Ovary (tissue), 7 donors: ENCODE measurements at regions not wholly inside any gene's neighbourhood (a gene's known extent, or its start where the extent isn't known, plus 50 kb on each side); places are given as distances from the start of the nearest gene placed in this dataset.

ENCODE experiments used
- DNase-seq, 5 donors: peaks; one replicate each; pipeline ENCODE4 v3.0.0-alpha.2; 2019 to 2020
- H3K27ac ChIP-seq, 2 donors: fragments of 200-600 bp; one replicate each; pipeline versions ENCODE4 v1.5.1 to v1.8.0; 2019 to 2022
- H3K27me3 ChIP-seq: fragments of 200-600 bp; one replicate; pipeline ENCODE4 v1.8.0; 2022
- H3K36me3 ChIP-seq: fragments of 200-600 bp; sonication (generic); one replicate; pipeline ENCODE4 v1.5.1; 2019
- H3K4me1 ChIP-seq: one replicate; pipeline ENCODE4 v1.8.1; 2013; ENCODE audit warnings: mild to moderate bottlenecking, moderate library complexity; ENCODE audit not compliant: insufficient read depth
- H3K4me3 ChIP-seq: fragments of 200-600 bp; sonication (generic); one replicate; pipeline ENCODE4 v1.5.1; 2017
- H3K9me3 ChIP-seq, 2 donors: fragments of 200-600 bp in 1 of 2; sonication (generic) in 1 of 2; one replicate each; pipeline versions ENCODE4 v1.5.1 to v1.8.1; 2013 to 2019; ENCODE audit warnings: mild to moderate bottlenecking in 1 of 2, moderate library complexity in 1 of 2
- CTCF ChIP-seq, 3 donors: fragments of 450-650 bp in 2 of 3; fragments of 200-600 bp in 1 of 3; IDR thresholded peaks; one replicate each; pipeline versions ENCODE4 v1.5.1 to v1.8.0; 2016 to 2022; ENCODE audit warnings: antibody characterized with exemption in 3 of 3, mild to moderate bottlenecking in 1 of 3
- EP300 ChIP-seq: sonication (generic); formaldehyde crosslinking; IDR thresholded peaks from one replicate; pipeline ENCODE4 v1.6.1; 2017; ENCODE audit warnings: antibody characterized with exemption
- POLR2A ChIP-seq: fragments of 450-650 bp; IDR thresholded peaks from one replicate; pipeline ENCODE4 v1.6.1; 2017; ENCODE audit warnings: antibody characterized with exemption, mild to moderate bottlenecking, moderate library complexity
- WGBS, 3 donors: extraction: QIAGEN DNeasy Blood & Tissue Kit in 1 of 3; methylation state at CpG; one replicate each; pipeline versions ENCODE4 v1.1.5 to v1.1.7; 2013 to 2017; 5-methylcytosine and 5-hydroxymethylcytosine counted together
- intact Hi-C, 4 donors: fragments of 100-400 bp; cut with DNase I; formaldehyde crosslinking; loops; one replicate each; pipeline versions ENCODE4 v1.11.0 to v1.15.1; 2022 to 2023
- donor health status: DM: no; HTN: no; CAD: no; lungs with moderate emphysema.
- donor health status: DM: no; HTN: no; CAD: no.
- donor health status: Bipolar disorder and iron deficiency.
- donor health status: DM: no; HTN: no; CAD: no.
- donor health status: DM: yes; HTN: yes; CAD: no.

- 58 to 71% (median 67%) methylated on average over 3 of the region's 3 CpGs for WGBS, 3 donors
- H3K4me3 ChIP-seq: no peak overlapping the region
- no peaks in the 10 kb centered on the region for H3K27me3 ChIP-seq
- intact Hi-C loops: no loop called here
- DNase-seq: no peak
- no peaks in the 10 kb centered on the region for H3K9me3 ChIP-seq
- TF ChIP-seq EP300: no peak
- no peak for TF ChIP-seq CTCF (IDR thresholded peaks at IDR 0.05)
- no peak for TF ChIP-seq POLR2A
- H3K36me3 ChIP-seq: no peaks in the 10 kb centered on the region
- no peaks in the 10 kb centered on the region for H3K4me1 ChIP-seq
- no peak overlapping the region for H3K27ac ChIP-seq
These were observed 76.2 kb upstream of the PHF21A start for GRCh38 chr11:46197421-46197820.

GRCh38 chr11:46188017-46188416, 66.8 kb upstream of the PHF21A start:
- intact Hi-C loops: no loop called here
- Histone ChIP-seq H3K4me3 (no peak overlapping the region), H3K9me3 (no peaks in the 10 kb centered on the region), H3K27me3 (no peaks in the 10 kb centered on the region), H3K4me1 (no peaks in the 10 kb centered on the region), H3K36me3 (no peaks in the 10 kb centered on the region), H3K27ac (no peak overlapping the region)
- TF ChIP-seq POLR2A: no peak
- TF ChIP-seq EP300: no peak
- TF ChIP-seq CTCF (IDR thresholded peaks at IDR 0.05): no peak
- DNase-seq: no peak

GRCh38 chr11:46183819-46184218, 62.6 kb upstream of the PHF21A start:
- Histone ChIP-seq H3K4me3 (no peak overlapping the region), H3K27ac (no peak overlapping the region), H3K4me1 (no peaks in the 10 kb centered on the region), H3K36me3 (no peaks in the 10 kb centered on the region), H3K27me3 (no peaks in the 10 kb centered on the region), H3K9me3 (no peaks in the 10 kb centered on the region)
- DNase-seq: no peak
- no peak for TF ChIP-seq POLR2A
- no peak for TF ChIP-seq EP300
- TF ChIP-seq CTCF (IDR thresholded peaks at IDR 0.05): no peak
- WGBS, 3 donors: 83 to 88% (median 88%) methylated on average over 4 of the region's 4 CpGs
- intact Hi-C loops: no loop called here

GRCh38 chr11:46181843-46182424, 60.7 kb upstream of the PHF21A start:
- DNase-seq: no peak
- Histone ChIP-seq H3K4me1 (no peaks in the 10 kb centered on the region), H3K27ac (no peak overlapping the region), H3K36me3 (no peaks in the 10 kb centered on the region), H3K27me3 (no peaks in the 10 kb centered on the region), H3K4me3 (no peak overlapping the region), H3K9me3 (no peaks in the 10 kb centered on the region)
- 83 to 92% (median 84%) methylated on average over 5 of the region's 5 CpGs for WGBS, 3 donors
- intact Hi-C loops: no loop called here
- no peak for TF ChIP-seq CTCF (IDR thresholded peaks at IDR 0.05)
- no peak for TF ChIP-seq EP300
- TF ChIP-seq POLR2A: no peak

GRCh38 chr11:46181387-46181786, 60.1 kb upstream of the PHF21A start:
- Histone ChIP-seq H3K27ac (no peak overlapping the region), H3K4me3 (no peak overlapping the region), H3K4me1 (no peaks in the 10 kb centered on the region), H3K9me3 (no peaks in the 10 kb centered on the region), H3K27me3 (no peaks in the 10 kb centered on the region), H3K36me3 (no peaks in the 10 kb centered on the region)
- intact Hi-C loops: no loop called here
- WGBS, 3 donors: 60 to 74% (median 63%) methylated on average over 1 of the region's 1 CpG
- TF ChIP-seq CTCF (IDR thresholded peaks at IDR 0.05) (no peak), POLR2A (no peak), EP300 (no peak)
- no peak for DNase-seq
